ENCODE measurements at regions not wholly inside any gene's neighbourhood (a gene's known extent, or its start where the extent isn't known, plus 50 kb on each side); places are given as distances from the start of the nearest gene placed in this dataset.

DNA sequence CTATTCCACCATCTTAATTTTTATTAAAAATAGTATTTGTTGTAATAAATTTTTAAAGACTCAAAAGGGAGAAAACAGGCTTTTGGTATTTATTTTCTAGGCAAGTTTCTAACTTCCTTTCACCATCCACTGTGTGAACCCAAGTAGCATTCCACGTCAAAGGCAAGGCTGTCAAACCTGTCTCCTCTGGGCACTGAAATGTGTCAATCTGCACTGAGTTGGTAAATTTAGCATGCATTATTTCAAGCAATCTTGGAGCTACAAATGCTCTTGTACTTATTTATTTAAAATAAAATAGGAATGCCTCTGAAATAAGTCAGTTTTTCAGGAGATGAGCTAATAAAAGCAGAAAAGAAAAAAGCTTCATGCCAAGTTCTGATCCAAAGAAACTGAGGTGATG is 130.9 kb upstream of the CNTNAP5 start:
- Histone ChIP-seq H3K9me3 (ENCODE audit: insufficient read depth, low read depth) (no peaks in the 10 kb centered on the region), H3K27ac (no peak overlapping the region), H3K27me3 (ENCODE audit: insufficient read depth, low read depth) (no peaks in the 10 kb centered on the region), H4K20me1 (ENCODE audit: insufficient read depth) (no peaks in the 10 kb centered on the region), H3K36me3 (ENCODE audit: low read depth) (no peaks in the 10 kb centered on the region), H3F3A (ENCODE audit: insufficient read depth, low read depth) (no peaks in the 10 kb centered on the region), H3K9me2 (ENCODE audit: insufficient read depth) (peaks cover 4% of the 10 kb centered on the region; the same call in 1 of the 2 replicates), H3K79me2 (ENCODE audit: low read depth) (no peaks in the 10 kb centered on the region), H3K4me2 (no peak overlapping the region), H2AFZ (no peak overlapping the region), H3K4me3 (no peak overlapping the region), H3K4me1 (replicated peaks; ENCODE audit: insufficient read depth) (no peaks in the 10 kb centered on the region)
- BruUV-seq (replicated peaks): no TSS peak
- intact Hi-C loops (cut with micrococcal nuclease; ENCODE audit: unreplicated experiment): no loop called here
- no peak for DNase-seq
- POLR2A ChIA-PET (ENCODE audit: unreplicated experiment): no interaction called here
- no peak for TF ChIP-seq EZH2 (IDR thresholded peaks at IDR 0.05; ENCODE audit: low read depth)
- TF ChIP-seq, protein P1, sequence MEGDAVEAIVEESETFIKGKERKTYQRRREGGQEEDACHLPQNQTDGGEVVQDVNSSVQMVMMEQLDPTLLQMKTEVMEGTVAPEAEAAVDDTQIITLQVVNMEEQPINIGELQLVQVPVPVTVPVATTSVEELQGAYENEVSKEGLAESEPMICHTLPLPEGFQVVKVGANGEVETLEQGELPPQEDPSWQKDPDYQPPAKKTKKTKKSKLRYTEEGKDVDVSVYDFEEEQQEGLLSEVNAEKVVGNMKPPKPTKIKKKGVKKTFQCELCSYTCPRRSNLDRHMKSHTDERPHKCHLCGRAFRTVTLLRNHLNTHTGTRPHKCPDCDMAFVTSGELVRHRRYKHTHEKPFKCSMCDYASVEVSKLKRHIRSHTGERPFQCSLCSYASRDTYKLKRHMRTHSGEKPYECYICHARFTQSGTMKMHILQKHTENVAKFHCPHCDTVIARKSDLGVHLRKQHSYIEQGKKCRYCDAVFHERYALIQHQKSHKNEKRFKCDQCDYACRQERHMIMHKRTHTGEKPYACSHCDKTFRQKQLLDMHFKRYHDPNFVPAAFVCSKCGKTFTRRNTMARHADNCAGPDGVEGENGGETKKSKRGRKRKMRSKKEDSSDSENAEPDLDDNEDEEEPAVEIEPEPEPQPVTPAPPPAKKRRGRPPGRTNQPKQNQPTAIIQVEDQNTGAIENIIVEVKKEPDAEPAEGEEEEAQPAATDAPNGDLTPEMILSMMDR (conservative IDR thresholded peaks at IDR 0.05): no peak
- CTCF ChIA-PET: no interaction called here

GRCh38 chr2:123895651-123896050 is 129.4 kb upstream of the CNTNAP5 start:
- Histone ChIP-seq H3K9me3 (ENCODE audit: insufficient read depth, low read depth) (no peaks in the 10 kb centered on the region), H3K36me3 (ENCODE audit: low read depth) (no peaks in the 10 kb centered on the region), H3F3A (ENCODE audit: insufficient read depth, low read depth) (no peaks in the 10 kb centered on the region), H3K4me1 (replicated peaks; ENCODE audit: insufficient read depth) (no peaks in the 10 kb centered on the region), H3K79me2 (ENCODE audit: low read depth) (no peaks in the 10 kb centered on the region), H3K27me3 (ENCODE audit: insufficient read depth, low read depth) (no peaks in the 10 kb centered on the region), H4K20me1 (ENCODE audit: insufficient read depth) (no peaks in the 10 kb centered on the region), H3K27ac (no peak overlapping the region), H3K9me2 (ENCODE audit: insufficient read depth) (peaks cover 7% of the 10 kb centered on the region; the same call in 1 of the 2 replicates), H3K4me2 (no peak overlapping the region), H2AFZ (no peak overlapping the region), H3K4me3 (no peak overlapping the region)
- no TSS peak for BruUV-seq (replicated peaks)
- CTCF ChIA-PET: no interaction called here
- DNase-seq: no peak
- POLR2A ChIA-PET (ENCODE audit: unreplicated experiment): no interaction called here
- TF ChIP-seq, protein P1 (conservative IDR thresholded peaks at IDR 0.05): no peak
- intact Hi-C loops (cut with micrococcal nuclease; ENCODE audit: unreplicated experiment): no loop called here

DNA sequence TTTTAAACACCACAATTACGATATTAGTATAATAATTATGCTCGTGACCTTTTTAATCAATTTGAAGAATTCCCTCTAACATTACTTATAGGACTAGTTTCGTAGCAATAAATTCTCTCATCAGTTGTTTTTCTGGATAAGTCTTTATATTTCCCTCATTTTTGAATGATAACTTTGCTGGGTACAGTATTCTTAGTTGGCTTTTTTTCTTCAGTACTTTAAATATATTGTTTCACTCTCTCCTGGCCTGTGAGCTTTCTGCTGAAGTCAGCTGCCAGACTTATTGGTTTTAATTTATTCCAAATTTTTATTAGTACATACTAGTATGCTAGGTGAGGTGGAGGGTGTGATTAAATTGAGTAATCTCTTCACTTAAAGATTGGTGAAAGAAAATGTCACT is 123.8 kb upstream of the CNTNAP5 start:
- Histone ChIP-seq H3K4me2 (no peak overlapping the region), H3K36me3 (ENCODE audit: low read depth) (no peaks in the 10 kb centered on the region), H4K20me1 (ENCODE audit: insufficient read depth) (no peaks in the 10 kb centered on the region), H2AFZ (no peak overlapping the region), H3K9me3 (ENCODE audit: insufficient read depth, low read depth) (no peaks in the 10 kb centered on the region), H3K27me3 (ENCODE audit: insufficient read depth, low read depth) (no peaks in the 10 kb centered on the region), H3K9me2 (ENCODE audit: insufficient read depth) (peaks cover 7% of the 10 kb centered on the region; the same call in 1 of the 2 replicates), H3K4me3 (no peak overlapping the region), H3F3A (ENCODE audit: insufficient read depth, low read depth) (no peaks in the 10 kb centered on the region), H3K4me1 (replicated peaks; ENCODE audit: insufficient read depth) (no peaks in the 10 kb centered on the region), H3K27ac (no peak overlapping the region), H3K79me2 (ENCODE audit: low read depth) (no peaks in the 10 kb centered on the region)
- CTCF ChIA-PET: no interaction called here
- intact Hi-C loops (cut with micrococcal nuclease; ENCODE audit: unreplicated experiment): no loop called here
- no peak for TF ChIP-seq EZH2 (IDR thresholded peaks at IDR 0.05; ENCODE audit: low read depth)
- TF ChIP-seq, protein P1 (conservative IDR thresholded peaks at IDR 0.05): no peak
- no TSS peak for BruUV-seq (replicated peaks)
- no peak for DNase-seq
- POLR2A ChIA-PET (ENCODE audit: unreplicated experiment): no interaction called here

Data from PC-9 (cell line).